ENCODE measurements at regions not wholly inside any gene's neighbourhood (a gene's known extent, or its start where the extent isn't known, plus 50 kb on each side); places are given as distances from the start of the nearest gene placed in this dataset.

GRCh38 chr4:13881892-13882291 lies 254.4 kb upstream of the BOD1L1 start:
- H3K4me1 Mint-ChIP-seq: peaks cover under 1% of the 10 kb centered on the region
- no peaks in the 10 kb centered on the region for H3K9me3 ChIP-seq (ENCODE audit: control insufficient read depth, low read length)
- no peaks in the 10 kb centered on the region for H3K27me3 ChIP-seq (ENCODE audit: control insufficient read depth, insufficient read depth, low read length, poor library complexity, severe bottlenecking)
- no peaks in the 10 kb centered on the region for H3K36me3 ChIP-seq (ENCODE audit: control insufficient read depth, insufficient read depth, low read length)
- no peak for DNase-seq
- no peak overlapping the region for H3K27ac ChIP-seq (ENCODE audit: low read depth, low read length)
- H3K9me3 Mint-ChIP-seq: no peaks in the 10 kb centered on the region
- 93 to 96% methylated on average over 4 of the region's 4 CpGs for WGBS, 2 experiments (ENCODE audit: insufficient coverage in 1 of 2, insufficient read length in 1 of 2)
- H3K27ac Mint-ChIP-seq: no peak overlapping the region
- no peak overlapping the region for H3K4me3 ChIP-seq (ENCODE audit: low read length)
- H3K4me1 ChIP-seq (ENCODE audit: control insufficient read depth, insufficient read depth, low read length): no peaks in the 10 kb centered on the region
- H3K9ac ChIP-seq (ENCODE audit: extremely low read depth, low read length, poor library complexity, severe bottlenecking): no peak overlapping the region
- TF ChIP-seq, protein P1, sequence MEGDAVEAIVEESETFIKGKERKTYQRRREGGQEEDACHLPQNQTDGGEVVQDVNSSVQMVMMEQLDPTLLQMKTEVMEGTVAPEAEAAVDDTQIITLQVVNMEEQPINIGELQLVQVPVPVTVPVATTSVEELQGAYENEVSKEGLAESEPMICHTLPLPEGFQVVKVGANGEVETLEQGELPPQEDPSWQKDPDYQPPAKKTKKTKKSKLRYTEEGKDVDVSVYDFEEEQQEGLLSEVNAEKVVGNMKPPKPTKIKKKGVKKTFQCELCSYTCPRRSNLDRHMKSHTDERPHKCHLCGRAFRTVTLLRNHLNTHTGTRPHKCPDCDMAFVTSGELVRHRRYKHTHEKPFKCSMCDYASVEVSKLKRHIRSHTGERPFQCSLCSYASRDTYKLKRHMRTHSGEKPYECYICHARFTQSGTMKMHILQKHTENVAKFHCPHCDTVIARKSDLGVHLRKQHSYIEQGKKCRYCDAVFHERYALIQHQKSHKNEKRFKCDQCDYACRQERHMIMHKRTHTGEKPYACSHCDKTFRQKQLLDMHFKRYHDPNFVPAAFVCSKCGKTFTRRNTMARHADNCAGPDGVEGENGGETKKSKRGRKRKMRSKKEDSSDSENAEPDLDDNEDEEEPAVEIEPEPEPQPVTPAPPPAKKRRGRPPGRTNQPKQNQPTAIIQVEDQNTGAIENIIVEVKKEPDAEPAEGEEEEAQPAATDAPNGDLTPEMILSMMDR (conservative IDR thresholded peaks at IDR 0.05): no peak
- no peaks in the 10 kb centered on the region for H3K36me3 Mint-ChIP-seq (ENCODE audit: low read depth)
- no peak overlapping the region for H3K4me3 Mint-ChIP-seq
- H3K27me3 Mint-ChIP-seq (ENCODE audit: insufficient read depth): no peaks in the 10 kb centered on the region

DNA sequence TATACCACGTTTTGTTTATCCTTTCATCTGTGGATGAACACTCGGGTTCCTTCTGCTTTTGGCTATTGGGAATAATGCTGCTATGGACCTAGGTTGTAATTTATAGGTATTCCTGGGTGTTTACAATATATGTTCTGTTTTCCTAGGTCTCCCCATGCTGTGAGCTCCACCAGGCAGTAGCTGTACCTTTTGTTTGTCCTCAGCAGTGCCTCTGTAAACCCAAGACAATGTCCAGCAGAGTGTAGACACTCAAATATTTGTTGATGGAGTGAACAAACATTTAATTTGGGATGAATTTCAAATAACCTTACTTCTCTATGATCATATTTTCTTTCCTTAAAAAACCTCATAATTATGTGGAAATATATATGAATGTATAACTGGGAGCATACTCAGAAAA lies 259.5 kb upstream of the BOD1L1 start:
- WGBS, 2 experiments (ENCODE audit: insufficient coverage in 1 of 2, insufficient read length in 1 of 2): 97% methylated on average over 2 of the region's 2 CpGs; no CpG with 5 or more reads in 1 of the 2 experiments
- no peak overlapping the region for H3K27ac Mint-ChIP-seq

GRCh38 chr4:13888112-13888511 lies 260.6 kb upstream of the BOD1L1 start:
- H3K9me3 ChIP-seq (ENCODE audit: control insufficient read depth, low read length): no peaks in the 10 kb centered on the region
- Mint-ChIP-seq H3K4me1 (peaks cover 9% of the 10 kb centered on the region), H3K27me3 (ENCODE audit: insufficient read depth) (no peaks in the 10 kb centered on the region), H3K4me3 (no peak overlapping the region), H3K36me3 (ENCODE audit: low read depth) (no peaks in the 10 kb centered on the region), H3K27ac (no peak overlapping the region), H3K9me3 (no peaks in the 10 kb centered on the region)
- no peak overlapping the region for H3K27ac ChIP-seq (ENCODE audit: low read depth, low read length)
- no peak for DNase-seq
- no peak overlapping the region for H3K4me3 ChIP-seq (ENCODE audit: low read length)
- no peaks in the 10 kb centered on the region for H3K4me1 ChIP-seq (ENCODE audit: control insufficient read depth, insufficient read depth, low read length)
- 57 to 77% methylated on average over 1 of the region's 1 CpG for WGBS, 2 experiments (ENCODE audit: insufficient coverage in 1 of 2, insufficient read length in 1 of 2)
- no peak overlapping the region for H3K9ac ChIP-seq (ENCODE audit: extremely low read depth, low read length, poor library complexity, severe bottlenecking)
- H3K36me3 ChIP-seq (ENCODE audit: control insufficient read depth, insufficient read depth, low read length): no peaks in the 10 kb centered on the region
- no peaks in the 10 kb centered on the region for H3K27me3 ChIP-seq (ENCODE audit: control insufficient read depth, insufficient read depth, low read length, poor library complexity, severe bottlenecking)
- TF ChIP-seq, protein P1 (conservative IDR thresholded peaks at IDR 0.05): no peak

More for the DNA sequence above, 259.5 kb upstream of the BOD1L1 start:
- Histone ChIP-seq H3K27ac (ENCODE audit: low read depth, low read length) (no peak overlapping the region), H3K9me3 (ENCODE audit: control insufficient read depth, low read length) (no peaks in the 10 kb centered on the region), H3K4me3 (ENCODE audit: low read length) (no peak overlapping the region), H3K36me3 (ENCODE audit: control insufficient read depth, insufficient read depth, low read length) (no peaks in the 10 kb centered on the region), H3K27me3 (ENCODE audit: control insufficient read depth, insufficient read depth, low read length, poor library complexity, severe bottlenecking) (no peaks in the 10 kb centered on the region), H3K9ac (ENCODE audit: extremely low read depth, low read length, poor library complexity, severe bottlenecking) (no peak overlapping the region), H3K4me1 (ENCODE audit: control insufficient read depth, insufficient read depth, low read length) (no peaks in the 10 kb centered on the region)
- Mint-ChIP-seq H3K27me3 (ENCODE audit: insufficient read depth) (no peaks in the 10 kb centered on the region), H3K36me3 (ENCODE audit: low read depth) (no peaks in the 10 kb centered on the region), H3K4me3 (no peak overlapping the region), H3K4me1 (peaks cover 4% of the 10 kb centered on the region), H3K9me3 (no peaks in the 10 kb centered on the region)
- no peak for DNase-seq
- TF ChIP-seq, protein P1 (conservative IDR thresholded peaks at IDR 0.05): no peak
